ENCODE measurements at regions not wholly inside any gene's neighbourhood (a gene's known extent, or its start where the extent isn't known, plus 50 kb on each side); places are given as distances from the start of the nearest gene placed in this dataset.

DNA sequence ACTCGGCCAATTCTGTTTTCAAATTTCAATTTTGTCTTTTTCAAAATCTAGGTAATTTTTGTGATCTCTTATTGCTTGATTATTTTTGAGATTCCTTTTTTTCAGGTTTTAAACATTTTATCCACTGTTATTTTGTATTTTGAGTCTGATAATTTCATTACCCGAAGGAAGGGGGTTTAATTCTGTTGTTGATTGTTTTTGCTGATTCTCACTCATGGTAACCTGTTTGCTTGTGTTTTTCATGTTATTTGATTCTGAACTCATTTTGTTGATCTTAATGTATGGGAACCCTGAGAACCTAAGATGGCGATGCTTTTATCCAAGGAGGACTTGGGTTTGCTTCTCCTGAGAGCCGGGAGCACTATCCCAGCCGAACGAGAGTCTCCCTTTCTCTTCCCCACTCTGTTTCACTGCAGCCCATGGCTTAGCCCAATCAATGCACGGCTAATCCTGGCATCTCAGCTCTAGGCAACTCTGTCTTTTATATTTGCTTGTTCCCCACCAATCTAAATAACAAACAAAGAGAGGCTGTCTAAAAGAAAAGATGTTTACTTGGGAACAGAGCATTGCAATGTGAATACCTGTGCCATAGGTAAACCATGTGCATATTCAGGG, 73.2 kb upstream of the ZCCHC2 start:
- Histone ChIP-seq H3K4me1 (ENCODE audit: control insufficient read depth in 4 of 4, insufficient read depth in 4 of 4, low read length in 3 of 4) (peaks cover 11 to 36% (median 26%) of the 10 kb centered on the region in 4 donors), H3K36me3 (ENCODE audit: control insufficient read depth in 4 of 4, insufficient read depth in 3 of 4, low read depth in 1 of 4, low read length in 3 of 4) (no peaks in the 10 kb centered on the region), H3K27me3 (ENCODE audit: control insufficient read depth in 4 of 4, insufficient read depth in 4 of 4, low read length in 3 of 4) (no peaks in the 10 kb centered on the region), H3K27ac (ENCODE audit: low read depth in 1 of 2, low read length in 2 of 2) (peak overlapping the region in 1 of 2 donors; percentile 86), H3K9me3 (ENCODE audit: control insufficient read depth in 4 of 4, low read length in 3 of 4) (no peaks in the 10 kb centered on the region), H3K9ac (ENCODE audit: low read depth in 1 of 2, low read length in 2 of 2) (no peak overlapping the region), H3K4me3 (ENCODE audit: low read depth in 1 of 3, low read length in 3 of 3) (no peak overlapping the region)
- WGBS: 99% methylated on average over 7 of the region's 7 CpGs
- TF ChIP-seq, protein P1, sequence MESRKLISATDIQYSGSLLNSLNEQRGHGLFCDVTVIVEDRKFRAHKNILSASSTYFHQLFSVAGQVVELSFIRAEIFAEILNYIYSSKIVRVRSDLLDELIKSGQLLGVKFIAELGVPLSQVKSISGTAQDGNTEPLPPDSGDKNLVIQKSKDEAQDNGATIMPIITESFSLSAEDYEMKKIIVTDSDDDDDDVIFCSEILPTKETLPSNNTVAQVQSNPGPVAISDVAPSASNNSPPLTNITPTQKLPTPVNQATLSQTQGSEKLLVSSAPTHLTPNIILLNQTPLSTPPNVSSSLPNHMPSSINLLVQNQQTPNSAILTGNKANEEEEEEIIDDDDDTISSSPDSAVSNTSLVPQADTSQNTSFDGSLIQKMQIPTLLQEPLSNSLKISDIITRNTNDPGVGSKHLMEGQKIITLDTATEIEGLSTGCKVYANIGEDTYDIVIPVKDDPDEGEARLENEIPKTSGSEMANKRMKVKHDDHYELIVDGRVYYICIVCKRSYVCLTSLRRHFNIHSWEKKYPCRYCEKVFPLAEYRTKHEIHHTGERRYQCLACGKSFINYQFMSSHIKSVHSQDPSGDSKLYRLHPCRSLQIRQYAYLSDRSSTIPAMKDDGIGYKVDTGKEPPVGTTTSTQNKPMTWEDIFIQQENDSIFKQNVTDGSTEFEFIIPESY (IDR thresholded peaks at IDR 0.05): no peak
- no peak for TF ChIP-seq SP1 (IDR thresholded peaks at IDR 0.05)
- TF ChIP-seq, protein P2, sequence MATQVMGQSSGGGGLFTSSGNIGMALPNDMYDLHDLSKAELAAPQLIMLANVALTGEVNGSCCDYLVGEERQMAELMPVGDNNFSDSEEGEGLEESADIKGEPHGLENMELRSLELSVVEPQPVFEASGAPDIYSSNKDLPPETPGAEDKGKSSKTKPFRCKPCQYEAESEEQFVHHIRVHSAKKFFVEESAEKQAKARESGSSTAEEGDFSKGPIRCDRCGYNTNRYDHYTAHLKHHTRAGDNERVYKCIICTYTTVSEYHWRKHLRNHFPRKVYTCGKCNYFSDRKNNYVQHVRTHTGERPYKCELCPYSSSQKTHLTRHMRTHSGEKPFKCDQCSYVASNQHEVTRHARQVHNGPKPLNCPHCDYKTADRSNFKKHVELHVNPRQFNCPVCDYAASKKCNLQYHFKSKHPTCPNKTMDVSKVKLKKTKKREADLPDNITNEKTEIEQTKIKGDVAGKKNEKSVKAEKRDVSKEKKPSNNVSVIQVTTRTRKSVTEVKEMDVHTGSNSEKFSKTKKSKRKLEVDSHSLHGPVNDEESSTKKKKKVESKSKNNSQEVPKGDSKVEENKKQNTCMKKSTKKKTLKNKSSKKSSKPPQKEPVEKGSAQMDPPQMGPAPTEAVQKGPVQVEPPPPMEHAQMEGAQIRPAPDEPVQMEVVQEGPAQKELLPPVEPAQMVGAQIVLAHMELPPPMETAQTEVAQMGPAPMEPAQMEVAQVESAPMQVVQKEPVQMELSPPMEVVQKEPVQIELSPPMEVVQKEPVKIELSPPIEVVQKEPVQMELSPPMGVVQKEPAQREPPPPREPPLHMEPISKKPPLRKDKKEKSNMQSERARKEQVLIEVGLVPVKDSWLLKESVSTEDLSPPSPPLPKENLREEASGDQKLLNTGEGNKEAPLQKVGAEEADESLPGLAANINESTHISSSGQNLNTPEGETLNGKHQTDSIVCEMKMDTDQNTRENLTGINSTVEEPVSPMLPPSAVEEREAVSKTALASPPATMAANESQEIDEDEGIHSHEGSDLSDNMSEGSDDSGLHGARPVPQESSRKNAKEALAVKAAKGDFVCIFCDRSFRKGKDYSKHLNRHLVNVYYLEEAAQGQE (IDR thresholded peaks at IDR 0.05): no peak
- no peak for TF ChIP-seq FOXA1 (IDR thresholded peaks at IDR 0.05)
- no peak for TF ChIP-seq JUND (IDR thresholded peaks at IDR 0.05)
- TF ChIP-seq, protein P3, sequence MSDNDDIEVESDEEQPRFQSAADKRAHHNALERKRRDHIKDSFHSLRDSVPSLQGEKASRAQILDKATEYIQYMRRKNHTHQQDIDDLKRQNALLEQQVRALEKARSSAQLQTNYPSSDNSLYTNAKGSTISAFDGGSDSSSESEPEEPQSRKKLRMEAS (IDR thresholded peaks at IDR 0.05): no peak
- no peak for TF ChIP-seq HNF4A (conservative IDR thresholded peaks at IDR 0.05)
- TF ChIP-seq FOXA2 (IDR thresholded peaks at IDR 0.05): no peak
- TF ChIP-seq HNF4G (IDR thresholded peaks at IDR 0.05): no peak
- TF ChIP-seq RAD21 (IDR thresholded peaks at IDR 0.05): no peak
- TF ChIP-seq, protein P4, sequence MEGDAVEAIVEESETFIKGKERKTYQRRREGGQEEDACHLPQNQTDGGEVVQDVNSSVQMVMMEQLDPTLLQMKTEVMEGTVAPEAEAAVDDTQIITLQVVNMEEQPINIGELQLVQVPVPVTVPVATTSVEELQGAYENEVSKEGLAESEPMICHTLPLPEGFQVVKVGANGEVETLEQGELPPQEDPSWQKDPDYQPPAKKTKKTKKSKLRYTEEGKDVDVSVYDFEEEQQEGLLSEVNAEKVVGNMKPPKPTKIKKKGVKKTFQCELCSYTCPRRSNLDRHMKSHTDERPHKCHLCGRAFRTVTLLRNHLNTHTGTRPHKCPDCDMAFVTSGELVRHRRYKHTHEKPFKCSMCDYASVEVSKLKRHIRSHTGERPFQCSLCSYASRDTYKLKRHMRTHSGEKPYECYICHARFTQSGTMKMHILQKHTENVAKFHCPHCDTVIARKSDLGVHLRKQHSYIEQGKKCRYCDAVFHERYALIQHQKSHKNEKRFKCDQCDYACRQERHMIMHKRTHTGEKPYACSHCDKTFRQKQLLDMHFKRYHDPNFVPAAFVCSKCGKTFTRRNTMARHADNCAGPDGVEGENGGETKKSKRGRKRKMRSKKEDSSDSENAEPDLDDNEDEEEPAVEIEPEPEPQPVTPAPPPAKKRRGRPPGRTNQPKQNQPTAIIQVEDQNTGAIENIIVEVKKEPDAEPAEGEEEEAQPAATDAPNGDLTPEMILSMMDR (IDR thresholded peaks at IDR 0.05; ENCODE audit: low read depth, low read length, missing input control): no peak
- no peak for TF ChIP-seq TAF1 (conservative IDR thresholded peaks at IDR 0.05)
- TF ChIP-seq, protein P5, sequence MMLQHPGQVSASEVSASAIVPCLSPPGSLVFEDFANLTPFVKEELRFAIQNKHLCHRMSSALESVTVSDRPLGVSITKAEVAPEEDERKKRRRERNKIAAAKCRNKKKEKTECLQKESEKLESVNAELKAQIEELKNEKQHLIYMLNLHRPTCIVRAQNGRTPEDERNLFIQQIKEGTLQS (IDR thresholded peaks at IDR 0.05): no peak
- TF ChIP-seq EGR1 (IDR thresholded peaks at IDR 0.05; ENCODE audit: low read depth in 2 of 2): no peak
- no peak for TF ChIP-seq GABPA (IDR thresholded peaks at IDR 0.05 in 1 of 2, conservative IDR thresholded peaks at IDR 0.05 in 1 of 2)
- no peak for TF ChIP-seq NR2F2 (IDR thresholded peaks at IDR 0.05)
- no peak for TF ChIP-seq RXRA (IDR thresholded peaks at IDR 0.05)
- TF ChIP-seq YY1 (IDR thresholded peaks at IDR 0.05): no peak
- no peak for DNase-seq (ENCODE audit: low spot score)

Data from liver (tissue), 8 donors.